ENCODE measurements at regions not wholly inside any gene's neighbourhood (a gene's known extent, or its start where the extent isn't known, plus 50 kb on each side); places are given as distances from the start of the nearest gene placed in this dataset.

GRCh38 chr6:81289229-81289628, 463.3 kb downstream of the TENT5A start:
- no peak overlapping the region for H3K4me3 ChIP-seq (ENCODE audit: low read depth, low read length, poor library complexity, severe bottlenecking)
- no peaks in the 10 kb centered on the region for H3K4me1 ChIP-seq (ENCODE audit: insufficient read depth, low read length, severe bottlenecking)
- no peak overlapping the region for H3K9ac ChIP-seq (ENCODE audit: low read length)
- H3K9me2 ChIP-seq (ENCODE audit: low read depth, low read length), result no peaks in the 10 kb centered on the region
- no peaks in the 10 kb centered on the region for H3K79me2 ChIP-seq (ENCODE audit: insufficient read depth, low read length)
- no peaks in the 10 kb centered on the region for H3K9me3 ChIP-seq (ENCODE audit: low read length)
- H3K27ac ChIP-seq (ENCODE audit: low read depth, low read length, poor library complexity, severe bottlenecking), result no peak overlapping the region
- H3K4me2 ChIP-seq (ENCODE audit: low read length), result no peak overlapping the region
- TF ChIP-seq EZH2 (IDR thresholded peaks at IDR 0.05; ENCODE audit: borderline replicate concordance, low read length), result no peak
- TF ChIP-seq, protein P1, sequence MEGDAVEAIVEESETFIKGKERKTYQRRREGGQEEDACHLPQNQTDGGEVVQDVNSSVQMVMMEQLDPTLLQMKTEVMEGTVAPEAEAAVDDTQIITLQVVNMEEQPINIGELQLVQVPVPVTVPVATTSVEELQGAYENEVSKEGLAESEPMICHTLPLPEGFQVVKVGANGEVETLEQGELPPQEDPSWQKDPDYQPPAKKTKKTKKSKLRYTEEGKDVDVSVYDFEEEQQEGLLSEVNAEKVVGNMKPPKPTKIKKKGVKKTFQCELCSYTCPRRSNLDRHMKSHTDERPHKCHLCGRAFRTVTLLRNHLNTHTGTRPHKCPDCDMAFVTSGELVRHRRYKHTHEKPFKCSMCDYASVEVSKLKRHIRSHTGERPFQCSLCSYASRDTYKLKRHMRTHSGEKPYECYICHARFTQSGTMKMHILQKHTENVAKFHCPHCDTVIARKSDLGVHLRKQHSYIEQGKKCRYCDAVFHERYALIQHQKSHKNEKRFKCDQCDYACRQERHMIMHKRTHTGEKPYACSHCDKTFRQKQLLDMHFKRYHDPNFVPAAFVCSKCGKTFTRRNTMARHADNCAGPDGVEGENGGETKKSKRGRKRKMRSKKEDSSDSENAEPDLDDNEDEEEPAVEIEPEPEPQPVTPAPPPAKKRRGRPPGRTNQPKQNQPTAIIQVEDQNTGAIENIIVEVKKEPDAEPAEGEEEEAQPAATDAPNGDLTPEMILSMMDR (IDR thresholded peaks at IDR 0.05; ENCODE audit: low read length), result no peak
- no peaks in the 10 kb centered on the region for H3K36me3 ChIP-seq (ENCODE audit: insufficient read depth, low read length)
- H3F3A ChIP-seq (ENCODE audit: insufficient read depth, low read length), result no peaks in the 10 kb centered on the region
- H4K20me1 ChIP-seq (ENCODE audit: insufficient read depth, low read length), result no peaks in the 10 kb centered on the region
- H3K27me3 ChIP-seq (ENCODE audit: insufficient read depth, low read length), result no peaks in the 10 kb centered on the region
- H2AFZ ChIP-seq (ENCODE audit: low read length), result no peak overlapping the region

- no peak overlapping the region for H2AFZ ChIP-seq (ENCODE audit: low read length)
These were observed 487.4 kb downstream of the TENT5A start for GRCh38 chr6:81265106-81265505.

DNA sequence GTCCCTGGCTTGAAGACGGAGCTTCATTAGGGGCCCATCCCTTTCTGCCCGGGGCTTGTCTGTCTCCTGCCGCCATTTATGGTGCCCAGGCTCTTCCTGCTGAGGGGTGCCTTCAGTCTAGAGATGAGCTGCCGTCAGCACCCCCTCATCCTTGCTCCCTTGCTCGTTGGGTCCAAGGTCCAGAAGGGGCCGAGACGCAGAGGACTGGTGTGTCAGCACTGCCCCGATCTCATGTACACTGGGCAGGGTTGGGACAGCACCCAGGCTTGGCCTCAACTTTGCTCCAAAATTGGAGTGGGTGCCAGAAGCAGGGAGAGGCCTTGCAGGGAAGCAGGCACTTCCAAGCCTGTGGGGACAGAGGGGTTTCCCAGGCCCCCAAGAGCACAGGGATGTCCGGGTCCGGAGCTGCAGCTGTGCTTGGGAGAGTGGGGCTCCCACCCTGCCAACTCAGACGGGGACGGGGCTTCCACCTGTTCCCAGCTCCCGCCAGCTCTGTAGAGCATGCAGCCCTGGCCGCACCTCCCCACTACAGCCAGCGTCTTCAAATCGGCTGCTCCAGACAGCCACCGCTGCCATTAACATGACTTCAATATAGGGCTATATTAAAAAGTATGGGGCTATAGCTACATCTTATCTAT, 488.8 kb downstream of the TENT5A start:
- no peaks in the 10 kb centered on the region for H3K27me3 ChIP-seq (ENCODE audit: insufficient read depth, low read length)
- H4K20me1 ChIP-seq (ENCODE audit: insufficient read depth, low read length), result no peaks in the 10 kb centered on the region
- H3K4me3 ChIP-seq (ENCODE audit: low read depth, low read length, poor library complexity, severe bottlenecking), result no peak overlapping the region
- H3K36me3 ChIP-seq (ENCODE audit: insufficient read depth, low read length), result no peaks in the 10 kb centered on the region
- no peak overlapping the region for H2AFZ ChIP-seq (ENCODE audit: low read length)
- H3K4me2 ChIP-seq (ENCODE audit: low read length), result no peak overlapping the region
- no peaks in the 10 kb centered on the region for H3K9me2 ChIP-seq (ENCODE audit: low read depth, low read length)
- H3K4me1 ChIP-seq (ENCODE audit: insufficient read depth, low read length, severe bottlenecking), result no peaks in the 10 kb centered on the region
- no peak for TF ChIP-seq EZH2 (IDR thresholded peaks at IDR 0.05; ENCODE audit: borderline replicate concordance, low read length)
- TF ChIP-seq, protein P1 (IDR thresholded peaks at IDR 0.05; ENCODE audit: low read length), result no peak
- no peaks in the 10 kb centered on the region for H3K79me2 ChIP-seq (ENCODE audit: insufficient read depth, low read length)
- H3F3A ChIP-seq (ENCODE audit: insufficient read depth, low read length), result no peaks in the 10 kb centered on the region
- H3K9me3 ChIP-seq (ENCODE audit: low read length), result no peaks in the 10 kb centered on the region
- H3K27ac ChIP-seq (ENCODE audit: low read depth, low read length, poor library complexity, severe bottlenecking), result no peak overlapping the region
- no peak overlapping the region for H3K9ac ChIP-seq (ENCODE audit: low read length)

More at GRCh38 chr6:81265106-81265505, 487.4 kb downstream of the TENT5A start:
- H3K27me3 ChIP-seq (ENCODE audit: insufficient read depth, low read length), result no peaks in the 10 kb centered on the region
- no peaks in the 10 kb centered on the region for H3K4me1 ChIP-seq (ENCODE audit: insufficient read depth, low read length, severe bottlenecking)
- no peak overlapping the region for H3K9ac ChIP-seq (ENCODE audit: low read length)
- TF ChIP-seq, protein P1 (IDR thresholded peaks at IDR 0.05; ENCODE audit: low read length), result no peak
- no peak for TF ChIP-seq EZH2 (IDR thresholded peaks at IDR 0.05; ENCODE audit: borderline replicate concordance, low read length)
- no peaks in the 10 kb centered on the region for H3K36me3 ChIP-seq (ENCODE audit: insufficient read depth, low read length)
- no peaks in the 10 kb centered on the region for H3K79me2 ChIP-seq (ENCODE audit: insufficient read depth, low read length)
- H3K4me3 ChIP-seq (ENCODE audit: low read depth, low read length, poor library complexity, severe bottlenecking), result no peak overlapping the region
- no peaks in the 10 kb centered on the region for H3K9me2 ChIP-seq (ENCODE audit: low read depth, low read length)
- H4K20me1 ChIP-seq (ENCODE audit: insufficient read depth, low read length), result no peaks in the 10 kb centered on the region
- H3K4me2 ChIP-seq (ENCODE audit: low read length), result no peak overlapping the region
- H3F3A ChIP-seq (ENCODE audit: insufficient read depth, low read length), result no peaks in the 10 kb centered on the region
- no peak overlapping the region for H3K27ac ChIP-seq (ENCODE audit: low read depth, low read length, poor library complexity, severe bottlenecking)
- H3K9me3 ChIP-seq (ENCODE audit: low read length), result no peaks in the 10 kb centered on the region

Data from OCI-LY1 (cell line).